Psoas muscle (tissue), 7 donors: ENCODE measurements at regions not wholly inside any gene's neighbourhood (a gene's known extent, or its start where the extent isn't known, plus 50 kb on each side); places are given as distances from the start of the nearest gene placed in this dataset.

Source experiments
- ATAC-seq, 4 donors: fragments of 200-7000 bp; cut with Tn5 transposase; one replicate each; pipeline ENCODE4 v1.9.1; 2020; ENCODE audit warnings: moderate library complexity in 3 of 4, mild to moderate bottlenecking in 2 of 4
- DNase-seq, 2 donors: peaks; one replicate each; pipeline ENCODE4 v3.0.0-alpha.2; 2020
- H3K27ac ChIP-seq: fragments of 200-600 bp; one replicate; pipeline ENCODE4 v1.8.0; 2022
- H3K27me3 ChIP-seq, 3 donors: fragments of 200-600 bp in 1 of 3; one replicate each; pipeline versions ENCODE4 v1.6.1 to v1.8.0; 2013 to 2022; ENCODE audit warnings: low read length in 2 of 3, mild to moderate bottlenecking in 2 of 3, moderate library complexity in 1 of 3; ENCODE audit not compliant: insufficient read depth in 3 of 3
- H3K36me3 ChIP-seq, 2 donors: fragments of 200-600 bp in 1 of 2; one replicate each; pipeline versions ENCODE4 v1.6.1 to v1.8.0; 2013 to 2022; ENCODE audit warnings: low read depth in 1 of 2, mild to moderate bottlenecking in 1 of 2, moderate library complexity in 1 of 2; ENCODE audit not compliant: insufficient read depth in 1 of 2
- H3K4me1 ChIP-seq: fragments of 200-600 bp; one replicate; pipeline ENCODE4 v1.8.0; 2022
- H3K4me3 ChIP-seq: fragments of 200-600 bp; one replicate; pipeline ENCODE4 v1.8.0; 2022; ENCODE audit warnings: mild to moderate bottlenecking
- H3K9me3 ChIP-seq: fragments of 200-600 bp; one replicate; pipeline ENCODE4 v1.8.0; 2022
- WGBS, 3 donors: extraction: QIAGEN DNeasy Blood & Tissue Kit; methylation state at CpG; one replicate each; pipeline versions ENCODE4 v1.1.6 to v1.1.7; 2013; 5-methylcytosine and 5-hydroxymethylcytosine counted together
- intact Hi-C, 2 donors: fragments of 100-400 bp; cut with DNase I; formaldehyde crosslinking; loops; one replicate each; pipeline versions ENCODE4 v1.11.0 to v1.14.2; 2022
- TF ChIP-seq, protein P1 (sequence below): fragments of 200-600 bp; IDR thresholded peaks from one replicate; pipeline ENCODE4 v1.8.0; 2022; ENCODE audit warnings: antibody characterized with exemption
- donor health status: healthy with polysubstance abuse.
- donor health status: DM: no; HTN: no; CAD: no; lungs with moderate emphysema.
- donor health status: Bipolar disorder and iron deficiency.
- donor health status: healthy.
- donor health status: DM: yes; HTN: yes; CAD: no.
- donor health status: DM: no; HTN: no; CAD: no.
- donor health status: DM: yes; HTN: yes; CAD: no.

DNA sequence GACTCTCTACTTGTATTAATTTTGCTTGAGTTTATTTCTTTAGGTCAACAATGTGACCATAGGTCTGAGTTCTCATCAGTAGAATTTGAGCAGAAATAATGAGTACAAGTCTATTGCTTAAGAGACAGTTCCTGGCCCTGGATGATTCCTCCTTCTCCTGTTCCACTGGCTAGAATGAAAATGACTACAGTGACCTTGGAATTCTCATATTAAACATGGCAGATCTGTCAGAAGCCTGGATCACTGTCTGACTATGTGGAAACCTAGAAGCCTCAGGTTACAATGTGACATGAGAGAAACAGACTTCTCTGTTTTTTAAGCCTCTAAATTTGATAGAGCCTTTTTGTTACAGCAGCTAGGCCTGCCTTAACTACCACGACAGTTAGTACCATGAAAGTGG lies 82.9 kb upstream of the MED14 start:
- Histone ChIP-seq H3K36me3 (no peaks in the 10 kb centered on the region), H3K4me1 (no peaks in the 10 kb centered on the region), H3K27ac (no peak overlapping the region), H3K9me3 (peaks cover 7% of the 10 kb centered on the region), H3K27me3 (peaks cover 0 to 11% (median 0%) of the 10 kb centered on the region in 3 donors), H3K4me3 (no peak overlapping the region)
- TF ChIP-seq, protein P1, sequence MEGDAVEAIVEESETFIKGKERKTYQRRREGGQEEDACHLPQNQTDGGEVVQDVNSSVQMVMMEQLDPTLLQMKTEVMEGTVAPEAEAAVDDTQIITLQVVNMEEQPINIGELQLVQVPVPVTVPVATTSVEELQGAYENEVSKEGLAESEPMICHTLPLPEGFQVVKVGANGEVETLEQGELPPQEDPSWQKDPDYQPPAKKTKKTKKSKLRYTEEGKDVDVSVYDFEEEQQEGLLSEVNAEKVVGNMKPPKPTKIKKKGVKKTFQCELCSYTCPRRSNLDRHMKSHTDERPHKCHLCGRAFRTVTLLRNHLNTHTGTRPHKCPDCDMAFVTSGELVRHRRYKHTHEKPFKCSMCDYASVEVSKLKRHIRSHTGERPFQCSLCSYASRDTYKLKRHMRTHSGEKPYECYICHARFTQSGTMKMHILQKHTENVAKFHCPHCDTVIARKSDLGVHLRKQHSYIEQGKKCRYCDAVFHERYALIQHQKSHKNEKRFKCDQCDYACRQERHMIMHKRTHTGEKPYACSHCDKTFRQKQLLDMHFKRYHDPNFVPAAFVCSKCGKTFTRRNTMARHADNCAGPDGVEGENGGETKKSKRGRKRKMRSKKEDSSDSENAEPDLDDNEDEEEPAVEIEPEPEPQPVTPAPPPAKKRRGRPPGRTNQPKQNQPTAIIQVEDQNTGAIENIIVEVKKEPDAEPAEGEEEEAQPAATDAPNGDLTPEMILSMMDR: no peak
- peak in 1 of 4 donors; percentile 46 for ATAC-seq
- intact Hi-C loops: no loop called here
- DNase-seq: no peak
- WGBS, 3 donors: 51 to 86% (median 70%) methylated on average over 1 of the region's 1 CpG

DNA sequence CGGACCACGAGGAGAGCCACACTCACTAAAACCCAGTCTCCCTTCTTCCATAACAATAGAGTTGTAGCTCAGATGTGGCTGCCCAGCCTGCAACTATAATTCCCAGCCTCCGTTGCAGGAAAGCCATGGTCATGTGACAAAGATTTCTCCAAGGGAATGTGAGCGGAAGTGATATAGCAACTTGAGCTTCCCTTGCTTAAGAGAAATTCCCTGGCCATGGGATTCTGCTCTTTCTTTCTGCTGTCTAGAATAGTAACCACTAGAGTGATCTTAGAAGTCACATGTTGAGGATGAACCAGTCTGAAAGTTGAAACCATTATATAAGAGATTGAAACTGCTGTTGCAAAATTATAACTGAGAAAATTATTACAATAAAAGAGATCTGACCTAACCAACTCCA lies 86.4 kb upstream of the MED14 start:
- DNase-seq (no peak), ATAC-seq (peak; percentile 58 to 83 (median 76))
- Histone ChIP-seq H3K9me3 (peaks cover 9% of the 10 kb centered on the region), H3K36me3 (no peaks in the 10 kb centered on the region), H3K27ac (peak overlapping the region; percentile 10), H3K4me3 (no peak overlapping the region), H3K4me1 (no peaks in the 10 kb centered on the region), H3K27me3 (peaks cover 0 to 24% (median 0%) of the 10 kb centered on the region in 3 donors)
- WGBS, 3 donors: 49 to 69% (median 50%) methylated on average over 4 of the region's 4 CpGs
- TF ChIP-seq, protein P1: no peak
- intact Hi-C loops: no loop called here

DNA sequence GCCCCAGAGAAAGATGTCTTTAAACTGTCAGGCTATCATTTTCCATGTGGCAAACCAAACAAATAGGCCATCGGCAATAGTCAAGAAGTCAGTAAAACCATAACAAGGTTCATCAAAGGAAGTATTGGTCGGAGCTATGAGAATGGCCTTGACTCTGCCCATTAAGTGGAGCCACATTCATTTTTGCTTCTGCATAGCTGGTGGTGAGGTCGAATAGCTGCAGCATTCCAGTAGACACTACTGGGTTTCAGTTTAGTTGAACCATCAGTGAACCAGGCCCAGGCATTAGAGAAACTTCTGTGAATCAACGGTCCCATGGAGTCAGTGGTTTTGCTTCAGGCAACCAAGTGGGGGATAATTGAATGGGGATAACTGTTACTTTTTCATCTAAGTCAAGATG lies 92.0 kb upstream of the MED14 start:
- no peak for DNase-seq
- Histone ChIP-seq H3K9me3 (peaks cover 3% of the 10 kb centered on the region), H3K27me3 (peaks cover 0 to 29% (median 0%) of the 10 kb centered on the region in 3 donors), H3K4me1 (no peaks in the 10 kb centered on the region), H3K27ac (no peak overlapping the region), H3K4me3 (no peak overlapping the region), H3K36me3 (no peaks in the 10 kb centered on the region)
- intact Hi-C loops: no loop called here
- ATAC-seq: no peak
- 92 to 95% (median 92%) methylated on average over 4 of the region's 4 CpGs for WGBS, 3 donors
- TF ChIP-seq, protein P1: no peak

DNA sequence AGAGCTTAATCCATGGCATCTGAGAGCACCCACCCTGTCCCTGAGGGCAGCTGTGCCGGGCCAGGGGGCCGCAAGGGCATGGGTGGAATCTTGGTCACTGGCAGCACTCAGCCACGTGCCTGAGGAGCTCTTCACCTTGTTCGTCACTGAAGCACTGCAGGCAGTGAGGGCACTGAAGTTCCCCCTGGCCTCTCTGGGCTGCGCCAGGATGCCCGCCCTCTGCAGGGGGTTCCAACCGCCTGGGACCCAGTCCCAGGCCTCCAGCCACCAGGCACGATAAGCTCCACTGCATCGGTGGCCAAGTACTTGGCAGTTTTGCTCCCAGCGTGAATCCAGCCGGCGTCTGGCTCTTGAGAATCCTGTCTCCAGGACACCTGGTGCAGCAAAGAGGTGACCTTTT lies 96.4 kb upstream of the MED14 start:
- WGBS, 3 donors: 45 to 59% (median 51%) methylated on average over 7 to 12 of the region's 12 CpGs

More for the DNA sequence above, 96.4 kb upstream of the MED14 start:
- Histone ChIP-seq H3K4me1 (no peaks in the 10 kb centered on the region), H3K27me3 (peaks cover 0 to 16% (median 0%) of the 10 kb centered on the region in 3 donors), H3K9me3 (no peaks in the 10 kb centered on the region), H3K4me3 (no peak overlapping the region), H3K27ac (no peak overlapping the region), H3K36me3 (no peaks in the 10 kb centered on the region)
- DNase-seq (no peak), ATAC-seq (peak in 1 of 4 donors; percentile 40)
- intact Hi-C loops: no loop called here
- TF ChIP-seq, protein P1: no peak
